HG02885 (cell line): ENCODE measurements at regions not wholly inside any gene's neighbourhood (a gene's known extent, or its start where the extent isn't known, plus 50 kb on each side); places are given as distances from the start of the nearest gene placed in this dataset.
"Not testable (repeated sequence)": the region's sequence is repeated elsewhere in the genome, so short reads cannot be mapped to it uniquely, and the experiment has no call there.

Source experiments
- ATAC-seq: cut with Tn5 transposase; IDR thresholded peaks from one replicate; pipeline ENCODE4 v1.9.1; 2021; ENCODE audit warnings: mild to moderate bottlenecking; ENCODE audit not compliant: unreplicated experiment, poor library complexity

- ATAC-seq, result no peak
Observed at GRCh38 chr5:116736671-116737070, 162.0 kb upstream of the SEMA6A start.

DNA sequence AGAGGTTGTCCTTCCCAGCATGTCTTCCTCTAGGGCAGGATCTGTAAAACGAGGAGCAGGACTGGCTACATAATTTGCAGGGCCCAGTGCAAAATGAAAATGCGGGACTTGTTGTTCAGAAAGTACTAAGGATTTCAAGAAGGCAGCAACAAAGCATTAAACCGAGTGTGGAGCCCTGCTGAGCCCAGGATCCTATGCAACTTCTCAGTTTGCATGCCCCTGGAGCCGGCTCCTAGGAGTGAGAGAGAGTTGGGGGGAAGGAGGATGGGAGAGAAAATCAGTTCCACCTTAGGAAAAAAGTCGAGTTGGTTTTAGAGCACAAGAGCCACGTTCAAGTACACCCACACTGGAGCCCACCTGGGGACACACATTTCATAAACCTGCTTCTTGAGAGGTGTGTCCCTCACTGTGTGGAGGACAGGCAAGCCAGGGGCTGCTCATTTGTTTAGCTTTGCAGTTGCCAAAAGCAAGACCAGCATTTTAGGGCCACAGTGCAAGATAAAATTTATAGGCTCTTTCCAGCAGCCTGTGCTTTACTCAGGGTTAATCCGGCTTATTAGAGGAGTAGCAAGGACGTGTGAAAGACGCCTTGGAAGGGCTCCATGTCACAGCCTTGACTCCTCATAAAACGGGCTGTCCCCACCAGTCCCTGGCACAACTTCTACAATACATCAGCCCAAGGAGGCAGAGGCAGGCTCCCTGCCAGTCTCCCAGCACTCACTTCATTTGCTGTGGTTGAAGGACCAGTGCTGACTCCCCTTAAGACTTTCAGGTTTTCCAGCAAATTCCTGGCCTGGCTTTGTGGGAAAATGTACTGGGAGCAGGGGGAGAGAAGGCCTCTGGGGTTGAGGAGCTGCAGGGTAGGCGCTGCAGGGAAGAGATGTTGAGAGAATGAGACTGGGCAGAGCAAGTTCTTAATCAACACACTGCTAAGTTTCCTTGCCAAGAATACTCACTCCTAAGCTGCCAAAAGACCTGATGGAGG is 159.7 kb upstream of the SEMA6A start:
- no peak for ATAC-seq

- ATAC-seq, result no peak
Observed at GRCh38 chr5:116732591-116732990, 158.0 kb upstream of the SEMA6A start.

- ATAC-seq, result no peak
Observed at GRCh38 chr5:116731432-116731831, 156.8 kb upstream of the SEMA6A start.

- no peak for ATAC-seq
Observed at GRCh38 chr5:116730706-116731105, 156.1 kb upstream of the SEMA6A start.

DNA sequence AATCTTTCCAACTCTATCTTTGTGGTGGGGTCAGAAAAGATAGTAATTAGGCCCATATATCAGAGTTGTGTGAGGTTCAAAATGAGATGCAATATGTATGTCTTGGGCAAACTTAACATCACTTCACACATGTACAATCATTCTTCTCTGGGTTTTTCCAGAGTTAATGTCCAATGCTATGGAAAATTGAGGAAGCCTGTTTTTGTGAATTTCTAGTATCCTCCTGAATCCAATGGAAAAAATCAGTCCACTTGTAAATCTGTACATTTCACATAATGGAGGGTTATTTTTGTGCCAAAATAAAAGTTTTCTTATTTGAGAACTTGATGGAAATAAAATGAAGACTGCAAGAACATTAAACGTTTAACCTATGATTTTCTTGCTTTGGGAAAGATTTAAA is 155.6 kb upstream of the SEMA6A start:
- no peak for ATAC-seq

DNA sequence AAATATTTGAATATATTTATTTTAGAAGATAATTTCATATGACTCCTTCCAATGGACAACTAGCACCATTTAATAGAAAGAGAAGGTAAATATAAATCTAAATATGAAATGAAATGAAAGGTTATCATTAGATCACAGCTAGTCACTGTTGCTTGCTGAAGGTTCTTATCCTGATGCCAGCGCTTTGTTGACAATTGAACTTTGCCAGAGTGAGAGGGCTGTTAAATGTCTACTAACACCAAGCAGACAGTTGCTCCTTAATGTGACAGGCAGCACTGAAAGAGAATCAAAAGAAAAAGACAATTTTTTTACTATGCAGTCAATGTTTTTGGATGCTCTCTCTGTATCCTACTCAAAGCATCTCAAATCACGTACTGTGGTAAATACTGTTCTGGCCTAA is 152.6 kb upstream of the SEMA6A start:
- no peak for ATAC-seq

- ATAC-seq, result not testable (repeated sequence)
Observed at GRCh38 chr5:116726180-116726579, 151.6 kb upstream of the SEMA6A start.

DNA sequence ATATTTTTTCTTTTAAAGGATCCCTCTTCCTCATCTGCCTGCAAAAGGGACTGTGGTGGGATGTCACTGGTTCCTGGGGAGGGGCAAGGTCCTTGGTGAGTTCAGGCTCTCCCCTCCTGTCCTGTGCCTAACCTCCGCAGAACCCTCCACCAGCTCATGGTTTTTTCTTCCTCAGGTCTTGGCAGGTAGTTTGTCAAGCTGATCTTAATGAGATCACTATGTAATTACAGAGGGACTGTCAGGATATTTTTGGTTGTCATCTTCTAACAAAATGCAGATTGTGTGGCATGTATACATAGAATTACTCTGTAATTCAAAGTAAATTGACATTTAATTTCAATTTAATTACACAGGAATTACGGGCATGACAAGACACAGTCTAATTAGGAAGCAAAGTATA is 150.3 kb upstream of the SEMA6A start:
- no peak for ATAC-seq

- no peak for ATAC-seq
Observed at GRCh38 chr5:116722651-116723050, 148.0 kb upstream of the SEMA6A start.

GRCh38 chr5:116719106-116719505 is 144.5 kb upstream of the SEMA6A start:
- no peak for ATAC-seq

- no peak for ATAC-seq
Observed at GRCh38 chr5:116718317-116718716, 143.7 kb upstream of the SEMA6A start.

GRCh38 chr5:116709082-116709481 is 134.5 kb upstream of the SEMA6A start:
- peak; percentile 57 for ATAC-seq

GRCh38 chr5:116705121-116705519 is 130.5 kb upstream of the SEMA6A start:
- not testable (repeated sequence) for ATAC-seq

- ATAC-seq, result no peak
Observed at GRCh38 chr5:116703941-116704340, 129.3 kb upstream of the SEMA6A start.

- no peak for ATAC-seq
Observed at GRCh38 chr5:116703328-116703727, 128.7 kb upstream of the SEMA6A start.

DNA sequence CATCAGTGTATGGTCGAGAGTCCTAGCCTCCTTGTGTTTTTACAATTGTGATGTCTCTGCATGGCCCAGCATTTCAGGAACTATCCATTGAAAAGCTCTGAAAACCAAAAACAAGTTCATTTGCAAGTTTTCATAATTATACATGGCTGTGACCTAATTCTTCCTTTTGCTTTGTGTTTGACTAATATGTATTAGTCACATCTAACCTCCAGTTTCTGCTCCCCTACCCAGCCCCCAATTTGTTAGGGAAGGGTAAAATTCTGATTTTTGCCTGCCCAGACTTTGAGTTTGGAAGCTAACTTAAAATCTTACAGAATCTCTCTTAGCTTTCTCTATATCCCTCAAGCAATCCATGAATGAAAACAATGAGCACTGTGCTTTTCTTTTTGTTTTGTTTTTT is 128.2 kb upstream of the SEMA6A start:
- peak; percentile 45 for ATAC-seq

- ATAC-seq, result peak; percentile 47
Observed at GRCh38 chr5:116699332-116699731, 124.7 kb upstream of the SEMA6A start.

- ATAC-seq, result peak; percentile 90
Observed at GRCh38 chr5:116696366-116696765, 121.7 kb upstream of the SEMA6A start.

DNA sequence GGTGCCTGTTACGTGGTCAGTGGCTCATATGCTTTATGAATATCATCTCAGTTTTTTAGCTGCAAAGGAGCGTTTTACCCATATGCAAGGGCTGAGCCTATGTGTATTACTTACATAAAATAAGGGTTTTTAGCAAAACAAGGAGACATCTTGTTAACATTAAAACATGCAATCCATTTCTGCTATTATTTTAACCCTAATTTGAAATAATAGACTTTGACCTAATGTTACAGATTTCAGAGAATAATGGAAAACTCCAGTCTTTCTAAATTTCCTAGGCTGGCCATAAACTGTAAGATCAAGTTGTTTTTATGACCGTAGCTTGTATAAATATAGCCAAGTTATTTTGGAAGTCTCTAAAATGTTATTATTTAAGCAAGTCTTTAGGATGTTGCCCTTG is 121.1 kb upstream of the SEMA6A start:
- ATAC-seq, result no peak

DNA sequence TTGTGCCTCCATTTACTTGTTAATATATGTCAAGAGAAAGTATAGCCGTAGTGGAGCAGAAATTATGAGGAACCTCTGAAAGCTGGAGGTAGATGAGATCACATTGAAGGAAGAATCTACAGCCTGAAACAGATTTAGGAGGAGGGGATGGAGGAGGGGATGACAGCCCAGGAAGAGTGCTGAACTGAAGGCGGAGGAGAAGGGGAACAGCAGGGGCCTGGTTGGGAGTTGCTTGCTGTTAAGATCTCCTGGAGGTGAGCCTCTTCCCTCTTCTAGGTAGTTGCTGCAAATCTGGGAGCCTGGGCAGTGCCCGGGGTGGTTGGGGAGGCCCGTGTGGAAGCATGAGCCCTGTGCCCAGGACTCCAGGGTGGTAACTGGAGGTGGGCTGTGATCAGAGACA is 111.8 kb upstream of the SEMA6A start:
- no peak for ATAC-seq

GRCh38 chr5:116685931-116686330 is 111.3 kb upstream of the SEMA6A start:
- no peak for ATAC-seq
